Mammary epithelial cell (primary cell): ENCODE measurements at regions not wholly inside any gene's neighbourhood (a gene's known extent, or its start where the extent isn't known, plus 50 kb on each side); places are given as distances from the start of the nearest gene placed in this dataset.
"Not testable (repeated sequence)": the region's sequence is repeated elsewhere in the genome, so short reads cannot be mapped to it uniquely, and the experiment has no call there.

Source experiments
- CTCF ChIP-seq, 2 donors: IDR thresholded peaks in 1 of 2; conservative IDR thresholded peaks in 1 of 2; 2 replicates each; pipeline ENCODE4 v1.5.1; 2011 to 2012; ENCODE audit warnings: inconsistent platforms in 2 of 2, low read length in 2 of 2, mild to moderate bottlenecking in 2 of 2, control low read depth in 1 of 2, low read depth in 1 of 2; ENCODE audit not compliant: insufficient read depth in 1 of 2; ENCODE audit errors: extremely low read depth in 1 of 2
- EZH2 ChIP-seq: IDR thresholded peaks from 2 replicates; pipeline ENCODE4 v1.6.1; 2012; ENCODE audit warnings: low read length, inconsistent platforms, borderline replicate concordance

- not testable (repeated sequence) for TF ChIP-seq CTCF (conservative IDR thresholded peaks at IDR 0.05 in 1 of 2, IDR thresholded peaks at IDR 0.05 in 1 of 2; ENCODE audit: extremely low read depth in 1 of 2, insufficient read depth in 1 of 2, low read depth in 1 of 2, low read length in 2 of 2); EZH2
Measured at GRCh38 chr12:131337861-131338260, 373.0 kb upstream of the SFSWAP start.
